Stimulated activated CD4-positive, alpha-beta T cell treated with anti-CD3 and anti-CD28 coated beads, Interleukin-2, amount 100 ng/mL, for 24 hours (primary cell): ENCODE measurements at regions not wholly inside any gene's neighbourhood (a gene's known extent, or its start where the extent isn't known, plus 50 kb on each side); places are given as distances from the start of the nearest gene placed in this dataset.
"Not testable (repeated sequence)": the region's sequence is repeated elsewhere in the genome, so short reads cannot be mapped to it uniquely, and the experiment has no call there.

Source experiments
- DNase-seq, 2 donors: peaks; one replicate each; pipeline ENCODE4 v3.0.0-alpha.2; 2020

GRCh38 chr1:221983444-221983843 is 241.6 kb upstream of the DUSP10 start:
- DNase-seq = no peak

GRCh38 chr1:221981461-221981860 is 239.6 kb upstream of the DUSP10 start:
- DNase-seq = no peak

GRCh38 chr1:221979444-221980032 is 237.6 kb upstream of the DUSP10 start:
- no peak for DNase-seq

GRCh38 chr1:221978631-221979334 is 236.9 kb upstream of the DUSP10 start:
- DNase-seq = not testable (repeated sequence)

- DNase-seq = not testable (repeated sequence)
Observed at GRCh38 chr1:221973787-221974186, 231.9 kb upstream of the DUSP10 start.

- no peak for DNase-seq
Observed at GRCh38 chr1:221972276-221973235, 230.7 kb upstream of the DUSP10 start.

GRCh38 chr1:221971035-221971434 is 229.1 kb upstream of the DUSP10 start:
- DNase-seq = not testable (repeated sequence)

GRCh38 chr1:221969298-221969858 is 227.5 kb upstream of the DUSP10 start:
- not testable (repeated sequence) for DNase-seq

- DNase-seq = not testable (repeated sequence)
Observed at GRCh38 chr1:221967538-221967937, 225.6 kb upstream of the DUSP10 start.

GRCh38 chr1:221966888-221967287 is 225.0 kb upstream of the DUSP10 start:
- not testable (repeated sequence) for DNase-seq

GRCh38 chr1:221965891-221966290 is 224.0 kb upstream of the DUSP10 start:
- DNase-seq = not testable (repeated sequence)

GRCh38 chr1:221965252-221965651 is 223.4 kb upstream of the DUSP10 start:
- DNase-seq = no peak

- no peak for DNase-seq
Observed at GRCh38 chr1:221963742-221964141, 221.9 kb upstream of the DUSP10 start.

GRCh38 chr1:221962385-221962784 is 220.5 kb upstream of the DUSP10 start:
- DNase-seq = no peak

GRCh38 chr1:221961532-221962292 is 219.8 kb upstream of the DUSP10 start:
- DNase-seq = peak; percentile 33 to 38

- DNase-seq = not testable (repeated sequence)
Observed at GRCh38 chr1:221958161-221958562, 216.3 kb upstream of the DUSP10 start.

GRCh38 chr1:221957350-221957749 is 215.5 kb upstream of the DUSP10 start:
- not testable (repeated sequence) for DNase-seq

GRCh38 chr1:221949996-221950395 is 208.1 kb upstream of the DUSP10 start:
- no peak for DNase-seq

- no peak for DNase-seq
Observed at GRCh38 chr1:221948459-221948858, 206.6 kb upstream of the DUSP10 start.

- DNase-seq = no peak
Observed at GRCh38 chr1:221947731-221948130, 205.8 kb upstream of the DUSP10 start.

- DNase-seq = no peak
Observed at GRCh38 chr1:221946768-221947167, 204.9 kb upstream of the DUSP10 start.

- no peak for DNase-seq
Observed at GRCh38 chr1:221945669-221946068, 203.8 kb upstream of the DUSP10 start.
